Mammary epithelial cell (primary cell): ENCODE measurements at regions not wholly inside any gene's neighbourhood (a gene's known extent, or its start where the extent isn't known, plus 50 kb on each side); places are given as distances from the start of the nearest gene placed in this dataset.

Experiments
- EZH2 ChIP-seq: IDR thresholded peaks from 2 replicates; pipeline ENCODE4 v1.6.1; 2012; ENCODE audit warnings: low read length, inconsistent platforms, borderline replicate concordance
- TF ChIP-seq, protein P1 (sequence below), 2 donors: IDR thresholded peaks in 1 of 2; conservative IDR thresholded peaks in 1 of 2; 2 replicates each; pipeline ENCODE4 v1.5.1; 2011 to 2012; ENCODE audit warnings: inconsistent platforms in 2 of 2, low read length in 2 of 2, mild to moderate bottlenecking in 2 of 2, control low read depth in 1 of 2, low read depth in 1 of 2; ENCODE audit not compliant: insufficient read depth in 1 of 2; ENCODE audit errors: extremely low read depth in 1 of 2

DNA sequence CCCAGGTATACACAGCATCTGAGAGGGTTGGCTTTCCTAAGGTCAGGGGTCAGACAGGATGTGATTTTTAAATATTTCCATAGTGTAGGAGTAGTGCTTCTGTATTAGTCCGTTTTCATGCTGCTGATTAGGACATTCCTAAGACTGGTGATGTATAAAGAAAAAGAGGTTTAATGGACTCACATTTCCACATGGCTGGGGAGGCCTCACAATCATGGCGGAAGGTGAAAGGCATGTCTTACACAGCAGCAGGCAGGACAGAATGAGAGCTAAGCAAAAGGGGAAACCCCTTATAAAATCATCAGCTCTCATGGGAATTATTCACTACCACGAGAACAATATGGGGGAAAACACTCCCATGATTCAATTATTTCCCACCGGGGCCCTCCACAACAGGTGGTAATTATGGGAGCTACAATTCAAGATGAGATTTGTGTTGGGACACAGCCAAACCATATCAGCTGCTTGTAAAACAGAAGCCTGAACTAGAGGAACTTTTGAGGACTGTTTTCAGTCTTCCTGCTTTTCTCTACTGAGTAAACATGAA, 91.0 kb upstream of the MEI4 start:
- TF ChIP-seq, protein P1, sequence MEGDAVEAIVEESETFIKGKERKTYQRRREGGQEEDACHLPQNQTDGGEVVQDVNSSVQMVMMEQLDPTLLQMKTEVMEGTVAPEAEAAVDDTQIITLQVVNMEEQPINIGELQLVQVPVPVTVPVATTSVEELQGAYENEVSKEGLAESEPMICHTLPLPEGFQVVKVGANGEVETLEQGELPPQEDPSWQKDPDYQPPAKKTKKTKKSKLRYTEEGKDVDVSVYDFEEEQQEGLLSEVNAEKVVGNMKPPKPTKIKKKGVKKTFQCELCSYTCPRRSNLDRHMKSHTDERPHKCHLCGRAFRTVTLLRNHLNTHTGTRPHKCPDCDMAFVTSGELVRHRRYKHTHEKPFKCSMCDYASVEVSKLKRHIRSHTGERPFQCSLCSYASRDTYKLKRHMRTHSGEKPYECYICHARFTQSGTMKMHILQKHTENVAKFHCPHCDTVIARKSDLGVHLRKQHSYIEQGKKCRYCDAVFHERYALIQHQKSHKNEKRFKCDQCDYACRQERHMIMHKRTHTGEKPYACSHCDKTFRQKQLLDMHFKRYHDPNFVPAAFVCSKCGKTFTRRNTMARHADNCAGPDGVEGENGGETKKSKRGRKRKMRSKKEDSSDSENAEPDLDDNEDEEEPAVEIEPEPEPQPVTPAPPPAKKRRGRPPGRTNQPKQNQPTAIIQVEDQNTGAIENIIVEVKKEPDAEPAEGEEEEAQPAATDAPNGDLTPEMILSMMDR (conservative IDR thresholded peaks at IDR 0.05 in 1 of 2, IDR thresholded peaks at IDR 0.05 in 1 of 2; ENCODE audit: extremely low read depth in 1 of 2, insufficient read depth in 1 of 2, low read depth in 1 of 2, low read length in 2 of 2), result no peak
- no peak for TF ChIP-seq EZH2
